Endothelial cell (in vitro differentiated cells): ENCODE measurements at regions not wholly inside any gene's neighbourhood (a gene's known extent, or its start where the extent isn't known, plus 50 kb on each side); places are given as distances from the start of the nearest gene placed in this dataset.
A peak's percentile ranks its signal among the peaks of the same experiment; 100 is the strongest.

Experiments used
- DNase-seq: peaks from one replicate; pipeline ENCODE4 v3.0.0; 2021; ENCODE audit warnings: low spot score
- H3K27ac Mint-ChIP-seq: one replicate; pipeline ENCODE4 v1.8.0; 2021; ENCODE audit warnings: mixed read lengths, inconsistent platforms; ENCODE audit not compliant: unreplicated experiment
- H3K27me3 Mint-ChIP-seq: one replicate; pipeline ENCODE4 v1.8.0; 2021; ENCODE audit warnings: mild to moderate bottlenecking, moderate library complexity, mixed read lengths, inconsistent platforms; ENCODE audit not compliant: unreplicated experiment
- H3K36me3 Mint-ChIP-seq: one replicate; pipeline ENCODE4 v1.8.0; 2021; ENCODE audit warnings: mild to moderate bottlenecking, low read depth, mixed read lengths, inconsistent platforms; ENCODE audit not compliant: unreplicated experiment
- H3K4me1 Mint-ChIP-seq: one replicate; pipeline ENCODE4 v1.8.0; 2021; ENCODE audit warnings: mild to moderate bottlenecking, mixed read lengths, inconsistent platforms; ENCODE audit not compliant: unreplicated experiment
- H3K4me3 Mint-ChIP-seq: one replicate; pipeline ENCODE4 v1.8.0; 2021; ENCODE audit warnings: mild to moderate bottlenecking, mixed read lengths, inconsistent platforms; ENCODE audit not compliant: unreplicated experiment
- H3K9me3 Mint-ChIP-seq: one replicate; pipeline ENCODE4 v1.8.0; 2021; ENCODE audit warnings: mixed read lengths, inconsistent platforms; ENCODE audit not compliant: unreplicated experiment
- TF ChIP-seq, protein P1 (sequence below): fragments of 200-600 bp; sonication (generic); IDR thresholded peaks from one replicate; pipeline ENCODE4 v1.5.0; 2021; ENCODE audit warnings: antibody characterized with exemption; ENCODE audit not compliant: unreplicated experiment

DNA sequence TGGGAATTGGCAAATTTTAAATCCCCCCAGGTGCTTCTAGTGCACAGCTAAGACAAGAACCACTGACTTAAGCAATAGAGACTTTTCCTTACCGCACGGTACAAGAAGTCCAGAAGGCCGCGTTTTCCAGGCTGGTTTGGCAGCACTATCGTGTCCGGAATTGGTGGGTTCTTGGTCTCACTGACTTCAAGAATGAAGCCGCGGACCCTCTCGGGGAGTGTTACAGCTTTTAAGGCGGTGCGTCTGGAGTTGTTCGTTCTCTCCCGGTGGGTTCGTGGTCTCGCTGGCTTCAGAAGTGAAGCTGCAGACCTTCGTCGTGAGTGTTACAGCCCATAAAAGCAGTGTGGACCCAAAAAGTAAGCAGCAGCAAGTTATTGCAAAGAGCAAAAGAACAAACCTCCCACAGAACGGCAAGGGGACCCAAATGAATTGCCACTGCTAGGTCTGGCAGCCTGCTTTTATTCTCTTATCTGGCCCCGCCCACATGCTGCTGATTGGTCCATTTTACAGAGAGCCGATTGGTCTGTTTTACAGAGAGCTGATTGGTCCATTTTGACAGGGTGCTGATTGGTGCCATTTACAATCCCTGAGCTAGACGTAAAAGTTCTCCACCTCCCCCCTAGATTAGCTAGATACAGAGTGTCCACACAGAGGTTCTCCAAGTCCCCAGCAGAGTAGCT lies 264.5 kb downstream of the PREX1 start:
- H3K4me1 Mint-ChIP-seq = no peaks in the 10 kb centered on the region
- H3K9me3 Mint-ChIP-seq = no peaks in the 10 kb centered on the region
- peak overlapping the region; percentile 79 for H3K4me3 Mint-ChIP-seq
- no peak for DNase-seq
- H3K27me3 Mint-ChIP-seq = peaks cover 2% of the 10 kb centered on the region
- H3K36me3 Mint-ChIP-seq = peaks cover 7% of the 10 kb centered on the region
- TF ChIP-seq, protein P1, sequence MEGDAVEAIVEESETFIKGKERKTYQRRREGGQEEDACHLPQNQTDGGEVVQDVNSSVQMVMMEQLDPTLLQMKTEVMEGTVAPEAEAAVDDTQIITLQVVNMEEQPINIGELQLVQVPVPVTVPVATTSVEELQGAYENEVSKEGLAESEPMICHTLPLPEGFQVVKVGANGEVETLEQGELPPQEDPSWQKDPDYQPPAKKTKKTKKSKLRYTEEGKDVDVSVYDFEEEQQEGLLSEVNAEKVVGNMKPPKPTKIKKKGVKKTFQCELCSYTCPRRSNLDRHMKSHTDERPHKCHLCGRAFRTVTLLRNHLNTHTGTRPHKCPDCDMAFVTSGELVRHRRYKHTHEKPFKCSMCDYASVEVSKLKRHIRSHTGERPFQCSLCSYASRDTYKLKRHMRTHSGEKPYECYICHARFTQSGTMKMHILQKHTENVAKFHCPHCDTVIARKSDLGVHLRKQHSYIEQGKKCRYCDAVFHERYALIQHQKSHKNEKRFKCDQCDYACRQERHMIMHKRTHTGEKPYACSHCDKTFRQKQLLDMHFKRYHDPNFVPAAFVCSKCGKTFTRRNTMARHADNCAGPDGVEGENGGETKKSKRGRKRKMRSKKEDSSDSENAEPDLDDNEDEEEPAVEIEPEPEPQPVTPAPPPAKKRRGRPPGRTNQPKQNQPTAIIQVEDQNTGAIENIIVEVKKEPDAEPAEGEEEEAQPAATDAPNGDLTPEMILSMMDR = no peak
- H3K27ac Mint-ChIP-seq = no peak overlapping the region

DNA sequence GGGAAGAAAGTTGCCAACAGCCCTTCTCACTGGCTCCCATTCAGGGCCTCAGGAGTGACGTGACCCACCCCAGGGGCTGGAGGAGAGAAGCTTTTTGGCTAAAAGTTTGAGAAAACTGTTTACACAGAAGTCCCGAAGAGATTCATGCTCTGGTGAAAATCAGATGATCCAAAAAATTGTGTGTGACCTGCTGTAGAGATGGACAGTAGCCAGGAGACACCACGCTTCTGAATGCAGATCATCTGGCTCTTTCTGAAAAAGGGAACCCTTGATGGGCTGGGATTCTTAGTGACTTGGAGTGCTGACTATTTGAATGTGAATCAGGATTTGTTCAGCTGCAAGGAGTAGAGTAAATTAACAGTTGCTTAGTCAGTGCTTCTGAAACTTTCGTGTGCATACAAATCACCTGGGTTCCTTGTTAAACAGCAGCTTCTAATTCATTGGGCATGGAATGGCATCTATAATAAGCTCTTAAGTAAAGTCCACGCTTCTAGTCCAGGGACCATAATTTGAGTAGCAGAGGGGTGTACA lies 265.1 kb downstream of the PREX1 start:
- H3K4me3 Mint-ChIP-seq = no peak overlapping the region
- peaks cover 7% of the 10 kb centered on the region for H3K36me3 Mint-ChIP-seq
- no peaks in the 10 kb centered on the region for H3K9me3 Mint-ChIP-seq
- H3K4me1 Mint-ChIP-seq = no peaks in the 10 kb centered on the region
- TF ChIP-seq, protein P1 = no peak
- H3K27ac Mint-ChIP-seq = no peak overlapping the region
- peaks cover 2% of the 10 kb centered on the region for H3K27me3 Mint-ChIP-seq
- DNase-seq = no peak

DNA sequence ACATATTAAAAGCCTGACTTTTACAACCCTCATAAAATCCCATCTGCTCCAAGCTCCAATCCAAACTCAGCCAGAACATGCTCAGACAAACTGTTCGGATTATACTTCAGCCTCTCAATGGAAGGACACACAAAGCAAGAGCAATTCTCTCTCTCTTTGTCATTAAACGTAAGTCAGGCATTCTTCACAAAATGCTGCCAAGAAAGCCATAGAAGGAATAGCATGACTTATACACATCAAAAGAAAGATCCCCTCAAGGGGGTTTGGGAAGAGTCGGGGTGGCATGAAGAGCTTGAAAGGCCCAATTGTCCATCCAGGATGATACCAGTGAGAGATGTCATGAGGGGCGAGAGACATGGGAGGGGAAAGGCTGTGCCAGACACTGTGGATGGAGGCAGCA lies 268.9 kb downstream of the PREX1 start:
- no peak overlapping the region for H3K27ac Mint-ChIP-seq
- H3K4me3 Mint-ChIP-seq = no peak overlapping the region
- DNase-seq = no peak
- H3K36me3 Mint-ChIP-seq = peaks cover 3% of the 10 kb centered on the region
- peaks cover 2% of the 10 kb centered on the region for H3K27me3 Mint-ChIP-seq
- no peaks in the 10 kb centered on the region for H3K9me3 Mint-ChIP-seq
- TF ChIP-seq, protein P1 = no peak
- H3K4me1 Mint-ChIP-seq = peaks cover 12% of the 10 kb centered on the region

DNA sequence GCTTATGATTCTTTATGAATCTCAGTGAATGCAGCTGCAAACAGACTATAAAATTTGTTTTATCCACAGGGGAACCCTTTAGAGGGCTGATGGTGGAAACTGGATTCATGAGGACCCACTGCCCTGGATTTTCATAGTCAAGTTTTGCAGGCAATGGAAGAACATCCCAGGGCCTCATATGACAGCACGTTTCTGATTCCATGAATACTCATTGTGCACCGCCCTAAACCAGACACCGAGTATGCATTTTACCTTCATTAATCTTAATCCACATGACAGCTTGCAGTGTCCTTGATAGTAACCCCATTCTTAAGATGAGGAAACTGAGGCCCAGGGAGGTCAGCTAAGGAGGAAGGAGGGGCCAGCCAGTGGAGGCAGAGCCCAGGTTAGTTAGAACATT lies 270.4 kb downstream of the PREX1 start:
- TF ChIP-seq, protein P1 = no peak
- H3K4me1 Mint-ChIP-seq = peaks cover 12% of the 10 kb centered on the region
- no peak overlapping the region for H3K27ac Mint-ChIP-seq
- peaks cover 2% of the 10 kb centered on the region for H3K27me3 Mint-ChIP-seq
- H3K4me3 Mint-ChIP-seq = no peak overlapping the region
- H3K9me3 Mint-ChIP-seq = no peaks in the 10 kb centered on the region
- H3K36me3 Mint-ChIP-seq = no peaks in the 10 kb centered on the region
- DNase-seq = no peak

DNA sequence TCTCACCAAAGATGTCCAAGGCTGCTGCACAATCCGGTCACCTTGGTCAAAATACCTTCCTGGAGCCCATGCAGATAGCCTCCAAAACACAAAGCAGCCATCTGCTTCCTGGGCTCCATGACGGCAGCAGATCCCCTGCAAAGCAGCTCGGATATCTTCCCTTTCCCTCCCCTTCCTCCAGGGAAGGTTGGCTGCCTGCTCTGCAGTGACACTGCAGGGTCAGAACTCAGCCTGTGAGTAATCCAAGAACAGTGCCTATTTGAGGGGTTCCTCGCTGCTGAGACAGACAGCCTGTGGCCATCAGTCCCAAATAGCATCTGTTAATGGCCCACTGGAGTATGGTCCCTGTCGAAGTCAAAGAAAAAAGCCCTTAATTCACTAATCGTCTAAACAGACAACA lies 270.8 kb downstream of the PREX1 start:
- no peak overlapping the region for H3K4me3 Mint-ChIP-seq
- no peak overlapping the region for H3K27ac Mint-ChIP-seq
- H3K27me3 Mint-ChIP-seq = peaks cover 2% of the 10 kb centered on the region
- TF ChIP-seq, protein P1 = no peak
- no peak for DNase-seq
- H3K36me3 Mint-ChIP-seq = no peaks in the 10 kb centered on the region
- no peaks in the 10 kb centered on the region for H3K9me3 Mint-ChIP-seq
- H3K4me1 Mint-ChIP-seq = peaks cover 12% of the 10 kb centered on the region
